SK-N-SH (cell line): ENCODE measurements at regions not wholly inside any gene's neighbourhood (a gene's known extent, or its start where the extent isn't known, plus 50 kb on each side); places are given as distances from the start of the nearest gene placed in this dataset.

Source experiments
- CTCF ChIA-PET: fragments of 300-600, 350-600 bp; formaldehyde crosslinking; extraction: SDS; loops from one replicate; lab custom pipeline; 2021; lab: Yijun Ruan, JAX
- POLR2A ChIA-PET: fragments of 350-600 bp; sonication (Branson Sonifier 250); formaldehyde crosslinking; extraction: SDS; loops from one replicate; lab custom pipeline; 2020; ENCODE audit warnings: antibody characterized with exemption, inconsistent platforms; lab: Yijun Ruan, JAX
- DNase-seq: peaks from one replicate; pipeline ENCODE4 v3.0.0; 2012
- H2AFZ ChIP-seq: fragments of 200-600 bp; sonication (generic); 2 replicates; pipeline ENCODE4 v1.8.1; 2016; ENCODE audit warnings: antibody characterized with exemption, mild to moderate bottlenecking, low read depth
- H3F3A ChIP-seq: fragments of 200-600 bp; sonication (generic); replicated peaks from 2 replicates; pipeline ENCODE3; 2016; ENCODE audit warnings: antibody characterized with exemption, mild to moderate bottlenecking; ENCODE audit not compliant: insufficient read depth
- H3K27ac ChIP-seq, 2 experiments: fragments of 200-500 bp in 1 of 2; fragments of 200-600 bp in 1 of 2; sonication (Bioruptor generic) in 1 of 2; sonication (generic), shearing (Covaris generic) in 1 of 2; 2 replicates each; pipeline versions ENCODE4 v1.5.1 to v1.6.1; 2014 to 2016; ENCODE audit warnings: low read depth in 2 of 2, inconsistent platforms in 1 of 2, low read length in 1 of 2, mild to moderate bottlenecking in 1 of 2, mixed read lengths in 1 of 2
- H3K27me3 ChIP-seq: fragments of 200-600 bp; sonication (generic), shearing (Covaris generic); 2 replicates; pipeline ENCODE4 v1.6.1; 2016; ENCODE audit warnings: mixed run types; ENCODE audit not compliant: insufficient read depth
- H3K36me3 ChIP-seq, 2 experiments: fragments of 200-500 bp in 1 of 2; fragments of 200-600 bp in 1 of 2; sonication (Bioruptor generic) in 1 of 2; sonication (generic) in 1 of 2; replicated peaks in 1 of 2; 2 replicates each; pipeline versions ENCODE3 to v1.5.1; 2014 to 2016; ENCODE audit warnings: low read length in 1 of 2, mild to moderate bottlenecking in 1 of 2; ENCODE audit not compliant: insufficient read depth in 2 of 2, control insufficient read depth in 1 of 2
- H3K4me1 ChIP-seq, 2 experiments: fragments of 200-500 bp in 1 of 2; fragments of 200-600 bp in 1 of 2; sonication (Bioruptor generic) in 1 of 2; sonication (generic), shearing (Covaris generic) in 1 of 2; 2 replicates each; pipeline versions ENCODE4 v1.5.1 to v1.6.1; 2014 to 2016; ENCODE audit warnings: low read depth in 1 of 2, low read length in 1 of 2, mixed run types in 1 of 2; ENCODE audit not compliant: insufficient read depth in 2 of 2, control insufficient read depth in 1 of 2
- H3K4me2 ChIP-seq: fragments of 200-600 bp; sonication (generic), shearing (Covaris generic); 2 replicates; pipeline ENCODE4 v1.6.1; 2017; ENCODE audit warnings: mixed run types
- H3K4me3 ChIP-seq, 2 experiments: fragments of 200-500 bp in 1 of 2; fragments of 200-600 bp in 1 of 2; sonication (Bioruptor generic) in 1 of 2; sonication (generic), shearing (Covaris generic) in 1 of 2; 2 replicates each; pipeline versions ENCODE4 v1.5.1 to v1.8.1; 2014 to 2016; ENCODE audit warnings: low read depth in 2 of 2, inconsistent platforms in 1 of 2, low read length in 1 of 2, mild to moderate bottlenecking in 1 of 2, mixed read lengths in 1 of 2, moderate library complexity in 1 of 2
- H3K79me2 ChIP-seq: fragments of 200-600 bp; sonication (generic); 2 replicates; pipeline ENCODE4 v1.8.1; 2017; ENCODE audit warnings: mild to moderate bottlenecking; ENCODE audit not compliant: insufficient read depth
- H3K9ac ChIP-seq: fragments of 200-600 bp; sonication (generic); 2 replicates; pipeline ENCODE4 v1.6.1; 2017; ENCODE audit warnings: mixed run types
- H3K9me2 ChIP-seq: fragments of 200-600 bp; sonication (generic); 2 replicates; pipeline ENCODE4 v1.6.1; 2017; ENCODE audit warnings: mixed run types
- H3K9me3 ChIP-seq: fragments of 200-600 bp; sonication (generic); 2 replicates; pipeline ENCODE4 v1.6.1; 2017; ENCODE audit warnings: mixed run types, mild to moderate bottlenecking, moderate library complexity
- H4K20me1 ChIP-seq: fragments of 200-600 bp; sonication (generic); 2 replicates; pipeline ENCODE4 v1.6.1; 2017; ENCODE audit warnings: mild to moderate bottlenecking, mixed run types; ENCODE audit not compliant: insufficient read depth
- ELF1 ChIP-seq: IDR thresholded peaks from 2 replicates; pipeline ENCODE4 v1.4.0; 2012
- EZH2phosphoT487 ChIP-seq: fragments of 200-600 bp; sonication (generic); IDR thresholded peaks from 2 replicates; pipeline ENCODE4 v1.6.1; 2017; ENCODE audit warnings: low read depth, mixed run types, mild to moderate bottlenecking, antibody characterized with exemption, moderate library complexity, borderline replicate concordance
- FOSL2 ChIP-seq: IDR thresholded peaks from 2 replicates; pipeline ENCODE4 v1.4.0; 2012; ENCODE audit warnings: low read depth, mild to moderate bottlenecking, moderate library complexity, borderline replicate concordance
- GABPA ChIP-seq: IDR thresholded peaks from 2 replicates; pipeline ENCODE4 v1.4.0; 2012; ENCODE audit warnings: low read depth, mild to moderate bottlenecking
- GATA2 ChIP-seq: sonication (generic); formaldehyde crosslinking; IDR thresholded peaks from 2 replicates; pipeline ENCODE4 v1.5.0; 2020; ENCODE audit warnings: mild to moderate bottlenecking, missing genetic modification reagents
- JUND ChIP-seq: IDR thresholded peaks from 2 replicates; pipeline ENCODE4 v1.4.0; 2012
- MAX ChIP-seq: IDR thresholded peaks from 2 replicates; pipeline ENCODE4 v1.4.0; 2012; ENCODE audit warnings: low read depth
- MEF2A ChIP-seq: IDR thresholded peaks from 2 replicates; pipeline ENCODE4 v1.4.0; 2012; ENCODE audit warnings: low read depth, borderline replicate concordance
- NFIC ChIP-seq: IDR thresholded peaks from 2 replicates; pipeline ENCODE4 v1.4.0; 2012; ENCODE audit warnings: borderline replicate concordance
- NRF1 ChIP-seq: IDR thresholded peaks from 2 replicates; pipeline ENCODE4 v1.6.1; 2012; ENCODE audit warnings: low read depth, mild to moderate bottlenecking, low read length
- POLR2AphosphoS5 ChIP-seq: IDR thresholded peaks from 2 replicates; pipeline ENCODE4 v1.6.1; 2012; ENCODE audit warnings: low read depth, low read length
- RAD21 ChIP-seq: IDR thresholded peaks from 2 replicates; pipeline ENCODE4 v1.6.1; 2012; ENCODE audit warnings: mild to moderate bottlenecking, low read length
- RCOR1 ChIP-seq: fragments of 150-350 bp; IDR thresholded peaks from 2 replicates; pipeline ENCODE4 v1.6.1; 2017; ENCODE audit warnings: antibody characterized with exemption, low read length
- REST ChIP-seq: IDR thresholded peaks from 2 replicates; pipeline ENCODE4 v1.6.1; 2012; ENCODE audit warnings: mild to moderate bottlenecking, low read depth, low read length, moderate library complexity
- RFX5 ChIP-seq: IDR thresholded peaks from 2 replicates; pipeline ENCODE4 v1.6.1; 2012; ENCODE audit warnings: mild to moderate bottlenecking, improper control_type of control experiment, low read length
- RXRA ChIP-seq: IDR thresholded peaks from 2 replicates; pipeline ENCODE4 v1.4.0; 2012; ENCODE audit warnings: low read depth, mild to moderate bottlenecking, borderline replicate concordance
- SIN3A ChIP-seq: IDR thresholded peaks from 2 replicates; pipeline ENCODE4 v1.6.1; 2012; ENCODE audit warnings: low read depth, mild to moderate bottlenecking, low read length, moderate library complexity, borderline replicate concordance
- SMC3 ChIP-seq: IDR thresholded peaks from 2 replicates; pipeline ENCODE4 v1.6.1; 2012; ENCODE audit warnings: low read depth, low read length, improper control_type of control experiment
- YY1 ChIP-seq: IDR thresholded peaks from 2 replicates; pipeline ENCODE4 v1.4.0; 2012; ENCODE audit warnings: low read depth, mild to moderate bottlenecking
- WGBS: methylation state at CpG from one replicate; pipeline ENCODE4 v1.1.6; 2017; ENCODE audit warnings: low lambda C conversion rate; 5-methylcytosine and 5-hydroxymethylcytosine counted together
- TF ChIP-seq, protein P1 (sequence below): fragments of 150-350 bp; IDR thresholded peaks from 2 replicates; pipeline ENCODE4 v1.6.1; 2016; ENCODE audit warnings: mild to moderate bottlenecking, low read depth, low read length
- TF ChIP-seq, protein P2 (sequence below): IDR thresholded peaks from 2 replicates; pipeline ENCODE4; 2012
- TF ChIP-seq, protein P3 (sequence below): fragments of 200-600 bp; sonication (generic); IDR thresholded peaks from 2 replicates; pipeline ENCODE4 v1.6.1; 2017; ENCODE audit warnings: antibody characterized with exemption, mild to moderate bottlenecking, moderate library complexity
- TF ChIP-seq, protein P4 (sequence below): IDR thresholded peaks from 2 replicates; pipeline ENCODE4 v1.4.0; 2012; ENCODE audit warnings: low read depth, borderline replicate concordance

GRCh38 chr10:28838908-28839307 lies 161.6 kb downstream of the BAMBI start (continued):
- TF ChIP-seq, protein P1, sequence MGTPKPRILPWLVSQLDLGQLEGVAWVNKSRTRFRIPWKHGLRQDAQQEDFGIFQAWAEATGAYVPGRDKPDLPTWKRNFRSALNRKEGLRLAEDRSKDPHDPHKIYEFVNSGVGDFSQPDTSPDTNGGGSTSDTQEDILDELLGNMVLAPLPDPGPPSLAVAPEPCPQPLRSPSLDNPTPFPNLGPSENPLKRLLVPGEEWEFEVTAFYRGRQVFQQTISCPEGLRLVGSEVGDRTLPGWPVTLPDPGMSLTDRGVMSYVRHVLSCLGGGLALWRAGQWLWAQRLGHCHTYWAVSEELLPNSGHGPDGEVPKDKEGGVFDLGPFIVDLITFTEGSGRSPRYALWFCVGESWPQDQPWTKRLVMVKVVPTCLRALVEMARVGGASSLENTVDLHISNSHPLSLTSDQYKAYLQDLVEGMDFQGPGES: no peak

- peak overlapping the region; percentile 5 to 35; a peak in 2 of 4 replicates for H3K27ac ChIP-seq
- WGBS: 13% methylated on average over 6 of the region's 6 CpGs
- H3K9me3 ChIP-seq: no peaks in the 10 kb centered on the region
- peak; percentile 28 for DNase-seq
- ChIA-PET CTCF (interaction anchor here (0.8 to 1.2 kb wide), 3 partner anchors 176 to 465 kb away, joined by 3 to 4 read pairs (median 3); no protein-coding TSS in a partner anchor), POLR2A (no interaction called here)
- no peaks in the 10 kb centered on the region for H3K9me2 ChIP-seq
- no peaks in the 10 kb centered on the region for H3K36me3 ChIP-seq
- H3K4me3 ChIP-seq: no peak overlapping the region
- no peaks in the 10 kb centered on the region for H3K27me3 ChIP-seq
- no peaks in the 10 kb centered on the region for H3K79me2 ChIP-seq
- peaks cover 17% of the 10 kb centered on the region for H3F3A ChIP-seq
- peak overlapping the region; percentile 5; the same call in 1 of the 2 replicates for H3K4me2 ChIP-seq
- H2AFZ ChIP-seq: no peak overlapping the region
- H3K4me1 ChIP-seq: peaks cover 3 to 11% of the 10 kb centered on the region in 2 experiments; a peak in 3 of 4 replicates
- H3K9ac ChIP-seq: no peak overlapping the region
- H4K20me1 ChIP-seq: no peaks in the 10 kb centered on the region
- TF ChIP-seq RAD21 (no peak), SMC3 (no peak), EZH2phosphoT487 (no peak), YY1 (no peak), MAX (no peak), GABPA (no peak), SIN3A (no peak), POLR2AphosphoS5 (no peak), RFX5 (no peak), MEF2A (0 out of 2 replicates have a peak, but pooled peaks have one; percentile 17), NRF1 (no peak), ELF1 (no peak), FOSL2 (no peak), RCOR1 (no peak), GATA2 (no peak; the same call in 1 of the 2 replicates), RXRA (no peak), JUND (no peak), REST (no peak), NFIC (peak; percentile 69)
- TF ChIP-seq, protein P1: no peak
- TF ChIP-seq, protein P2, sequence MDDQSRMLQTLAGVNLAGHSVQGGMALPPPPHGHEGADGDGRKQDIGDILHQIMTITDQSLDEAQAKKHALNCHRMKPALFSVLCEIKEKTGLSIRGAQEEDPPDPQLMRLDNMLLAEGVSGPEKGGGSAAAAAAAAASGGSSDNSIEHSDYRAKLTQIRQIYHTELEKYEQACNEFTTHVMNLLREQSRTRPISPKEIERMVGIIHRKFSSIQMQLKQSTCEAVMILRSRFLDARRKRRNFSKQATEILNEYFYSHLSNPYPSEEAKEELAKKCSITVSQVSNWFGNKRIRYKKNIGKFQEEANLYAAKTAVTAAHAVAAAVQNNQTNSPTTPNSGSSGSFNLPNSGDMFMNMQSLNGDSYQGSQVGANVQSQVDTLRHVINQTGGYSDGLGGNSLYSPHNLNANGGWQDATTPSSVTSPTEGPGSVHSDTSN: 0 out of 2 replicates have a peak, but pooled peaks have one; percentile 4
- TF ChIP-seq, protein P3, sequence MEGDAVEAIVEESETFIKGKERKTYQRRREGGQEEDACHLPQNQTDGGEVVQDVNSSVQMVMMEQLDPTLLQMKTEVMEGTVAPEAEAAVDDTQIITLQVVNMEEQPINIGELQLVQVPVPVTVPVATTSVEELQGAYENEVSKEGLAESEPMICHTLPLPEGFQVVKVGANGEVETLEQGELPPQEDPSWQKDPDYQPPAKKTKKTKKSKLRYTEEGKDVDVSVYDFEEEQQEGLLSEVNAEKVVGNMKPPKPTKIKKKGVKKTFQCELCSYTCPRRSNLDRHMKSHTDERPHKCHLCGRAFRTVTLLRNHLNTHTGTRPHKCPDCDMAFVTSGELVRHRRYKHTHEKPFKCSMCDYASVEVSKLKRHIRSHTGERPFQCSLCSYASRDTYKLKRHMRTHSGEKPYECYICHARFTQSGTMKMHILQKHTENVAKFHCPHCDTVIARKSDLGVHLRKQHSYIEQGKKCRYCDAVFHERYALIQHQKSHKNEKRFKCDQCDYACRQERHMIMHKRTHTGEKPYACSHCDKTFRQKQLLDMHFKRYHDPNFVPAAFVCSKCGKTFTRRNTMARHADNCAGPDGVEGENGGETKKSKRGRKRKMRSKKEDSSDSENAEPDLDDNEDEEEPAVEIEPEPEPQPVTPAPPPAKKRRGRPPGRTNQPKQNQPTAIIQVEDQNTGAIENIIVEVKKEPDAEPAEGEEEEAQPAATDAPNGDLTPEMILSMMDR: no peak
- TF ChIP-seq, protein P4, sequence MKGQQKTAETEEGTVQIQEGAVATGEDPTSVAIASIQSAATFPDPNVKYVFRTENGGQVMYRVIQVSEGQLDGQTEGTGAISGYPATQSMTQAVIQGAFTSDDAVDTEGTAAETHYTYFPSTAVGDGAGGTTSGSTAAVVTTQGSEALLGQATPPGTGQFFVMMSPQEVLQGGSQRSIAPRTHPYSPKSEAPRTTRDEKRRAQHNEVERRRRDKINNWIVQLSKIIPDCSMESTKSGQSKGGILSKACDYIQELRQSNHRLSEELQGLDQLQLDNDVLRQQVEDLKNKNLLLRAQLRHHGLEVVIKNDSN: no peak
Measured at GRCh38 chr10:28839600-28840007, 162.3 kb downstream of the BAMBI start.
